ENCODE measurements at regions not wholly inside any gene's neighbourhood (a gene's known extent, or its start where the extent isn't known, plus 50 kb on each side); places are given as distances from the start of the nearest gene placed in this dataset.

DNA sequence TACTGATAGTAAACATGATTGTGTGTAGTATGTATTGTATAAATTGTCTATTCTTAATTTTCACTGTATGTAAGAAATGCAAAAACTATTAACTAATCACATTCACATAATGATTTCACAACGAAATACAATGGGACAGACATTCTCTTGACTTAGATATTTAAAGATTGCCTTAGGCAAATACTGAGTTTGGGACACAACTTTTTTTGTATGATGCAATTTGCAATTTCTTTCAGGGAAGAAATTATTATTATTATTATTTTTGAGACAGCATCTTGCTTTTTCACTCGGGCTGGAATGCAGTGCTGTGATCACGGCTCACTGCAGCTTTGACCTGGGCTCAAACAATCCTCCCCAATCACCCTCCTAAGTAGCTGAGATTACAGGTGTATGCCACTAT lies 173.2 kb upstream of the TRIM24 start:
- no peaks in the 10 kb centered on the region for H3K27me3 ChIP-seq (ENCODE audit: control insufficient read depth, insufficient read depth, low read length)
- no peak for FAIRE-seq
- DNase-seq (ENCODE audit: low read depth) = no peak
- H3K4me3 ChIP-seq (ENCODE audit: low read depth, low read length) = no peak overlapping the region
- no peaks in the 10 kb centered on the region for H3K36me3 ChIP-seq (ENCODE audit: control insufficient read depth, insufficient read depth, low read length)
- TF ChIP-seq, protein P1, sequence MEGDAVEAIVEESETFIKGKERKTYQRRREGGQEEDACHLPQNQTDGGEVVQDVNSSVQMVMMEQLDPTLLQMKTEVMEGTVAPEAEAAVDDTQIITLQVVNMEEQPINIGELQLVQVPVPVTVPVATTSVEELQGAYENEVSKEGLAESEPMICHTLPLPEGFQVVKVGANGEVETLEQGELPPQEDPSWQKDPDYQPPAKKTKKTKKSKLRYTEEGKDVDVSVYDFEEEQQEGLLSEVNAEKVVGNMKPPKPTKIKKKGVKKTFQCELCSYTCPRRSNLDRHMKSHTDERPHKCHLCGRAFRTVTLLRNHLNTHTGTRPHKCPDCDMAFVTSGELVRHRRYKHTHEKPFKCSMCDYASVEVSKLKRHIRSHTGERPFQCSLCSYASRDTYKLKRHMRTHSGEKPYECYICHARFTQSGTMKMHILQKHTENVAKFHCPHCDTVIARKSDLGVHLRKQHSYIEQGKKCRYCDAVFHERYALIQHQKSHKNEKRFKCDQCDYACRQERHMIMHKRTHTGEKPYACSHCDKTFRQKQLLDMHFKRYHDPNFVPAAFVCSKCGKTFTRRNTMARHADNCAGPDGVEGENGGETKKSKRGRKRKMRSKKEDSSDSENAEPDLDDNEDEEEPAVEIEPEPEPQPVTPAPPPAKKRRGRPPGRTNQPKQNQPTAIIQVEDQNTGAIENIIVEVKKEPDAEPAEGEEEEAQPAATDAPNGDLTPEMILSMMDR (IDR thresholded peaks at IDR 0.05; ENCODE audit: insufficient read depth, low read length, severe bottlenecking) = no peak

DNA sequence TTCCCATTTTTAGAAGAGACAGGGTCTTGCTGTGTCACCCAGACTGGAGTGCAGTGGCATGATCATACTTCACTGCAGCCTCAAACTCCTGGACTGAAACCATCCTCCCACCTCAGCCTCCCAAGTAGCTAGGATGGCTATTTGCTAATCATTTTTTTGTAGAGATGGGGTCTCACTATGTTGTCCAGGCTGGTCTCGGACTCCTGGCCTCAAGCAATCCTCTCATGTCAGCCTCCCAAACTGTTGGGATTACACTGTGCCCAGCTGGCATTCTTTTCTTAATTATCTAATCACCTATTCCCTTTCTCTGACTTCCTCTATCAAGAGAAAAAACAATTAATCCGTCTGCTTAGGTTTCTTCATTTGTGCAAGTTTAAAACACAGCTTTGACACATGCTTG lies 172.5 kb upstream of the TRIM24 start:
- no peaks in the 10 kb centered on the region for H3K36me3 ChIP-seq (ENCODE audit: control insufficient read depth, insufficient read depth, low read length)
- no peaks in the 10 kb centered on the region for H3K27me3 ChIP-seq (ENCODE audit: control insufficient read depth, insufficient read depth, low read length)
- no peak overlapping the region for H3K4me3 ChIP-seq (ENCODE audit: low read depth, low read length)
- FAIRE-seq = no peak
- DNase-seq (ENCODE audit: low read depth) = no peak
- TF ChIP-seq, protein P1 (IDR thresholded peaks at IDR 0.05; ENCODE audit: insufficient read depth, low read length, severe bottlenecking) = no peak

DNA sequence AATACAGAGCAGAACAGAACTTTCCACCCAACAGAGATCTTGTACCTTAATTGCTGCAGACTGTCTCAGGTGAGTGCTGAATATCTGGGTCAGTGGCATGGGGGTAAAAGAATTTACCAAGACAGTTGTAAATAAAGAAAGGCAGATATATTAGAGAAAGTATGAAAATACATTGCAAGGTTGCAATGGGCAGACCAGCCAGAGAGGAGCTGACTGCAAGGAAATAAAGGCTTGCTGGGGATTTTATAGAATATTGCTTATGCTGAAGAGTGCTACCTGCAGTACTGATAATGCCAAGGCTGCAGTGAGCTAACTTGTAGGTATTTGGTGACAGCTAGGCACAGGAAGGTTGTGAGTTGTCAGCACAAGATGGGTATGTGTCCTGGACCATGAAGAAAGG lies 171.0 kb upstream of the TRIM24 start:
- FAIRE-seq = no peak
- Histone ChIP-seq H3K4me3 (ENCODE audit: low read depth, low read length) (no peak overlapping the region), H3K27me3 (ENCODE audit: control insufficient read depth, insufficient read depth, low read length) (no peaks in the 10 kb centered on the region), H3K36me3 (ENCODE audit: control insufficient read depth, insufficient read depth, low read length) (no peaks in the 10 kb centered on the region)
- TF ChIP-seq, protein P1 (IDR thresholded peaks at IDR 0.05; ENCODE audit: insufficient read depth, low read length, severe bottlenecking) = no peak
- no peak for DNase-seq (ENCODE audit: low read depth)

- DNase-seq (ENCODE audit: low read depth) (no peak), FAIRE-seq (no peak)
- TF ChIP-seq, protein P1 (IDR thresholded peaks at IDR 0.05; ENCODE audit: insufficient read depth, low read length, severe bottlenecking) = no peak
- H3K36me3 ChIP-seq (ENCODE audit: control insufficient read depth, insufficient read depth, low read length) = no peaks in the 10 kb centered on the region
- H3K27me3 ChIP-seq (ENCODE audit: control insufficient read depth, insufficient read depth, low read length) = no peaks in the 10 kb centered on the region
- no peak overlapping the region for H3K4me3 ChIP-seq (ENCODE audit: low read depth, low read length)
These were observed 170.2 kb upstream of the TRIM24 start for GRCh38 chr7:138289864-138290263.

GRCh38 chr7:138292951-138293350 lies 167.1 kb upstream of the TRIM24 start:
- Histone ChIP-seq H3K36me3 (ENCODE audit: control insufficient read depth, insufficient read depth, low read length) (no peaks in the 10 kb centered on the region), H3K4me3 (ENCODE audit: low read depth, low read length) (no peak overlapping the region), H3K27me3 (ENCODE audit: control insufficient read depth, insufficient read depth, low read length) (no peaks in the 10 kb centered on the region)
- TF ChIP-seq, protein P1 (IDR thresholded peaks at IDR 0.05; ENCODE audit: insufficient read depth, low read length, severe bottlenecking) = no peak
- no peak for DNase-seq (ENCODE audit: low read depth)
- no peak for FAIRE-seq

DNA sequence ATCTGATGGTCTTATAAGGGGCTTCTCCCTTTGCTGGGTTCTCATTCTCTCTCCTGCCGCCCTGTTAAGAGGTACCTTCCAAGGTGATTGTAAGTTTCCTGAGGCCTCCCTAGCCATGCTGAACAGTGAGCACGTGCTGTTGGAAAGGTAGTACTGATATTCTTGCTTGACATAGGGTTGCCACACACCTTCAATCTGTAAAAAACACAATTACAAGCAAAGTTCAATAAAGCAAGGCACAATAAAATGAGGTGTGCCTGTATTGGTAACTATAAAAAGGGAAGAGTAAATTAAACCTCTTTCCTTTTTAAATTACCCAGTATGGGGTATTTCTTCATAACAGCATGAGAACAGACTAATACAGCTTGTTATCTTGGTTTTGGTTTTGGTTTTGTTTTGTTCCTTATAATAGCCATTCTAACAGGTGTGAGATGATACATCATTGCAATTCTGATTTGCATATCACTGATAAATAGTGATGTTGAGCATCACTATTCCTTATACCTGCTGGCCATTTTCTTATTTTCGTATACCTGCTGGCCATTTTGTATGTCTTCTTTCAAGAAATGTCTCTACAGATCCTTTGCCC lies 164.9 kb upstream of the TRIM24 start:
- DNase-seq (ENCODE audit: low read depth) (no peak), FAIRE-seq (no peak)
- TF ChIP-seq, protein P1 (IDR thresholded peaks at IDR 0.05; ENCODE audit: insufficient read depth, low read length, severe bottlenecking) = no peak
- Histone ChIP-seq H3K27me3 (ENCODE audit: control insufficient read depth, insufficient read depth, low read length) (no peaks in the 10 kb centered on the region), H3K4me3 (ENCODE audit: low read depth, low read length) (no peak overlapping the region), H3K36me3 (ENCODE audit: control insufficient read depth, insufficient read depth, low read length) (no peaks in the 10 kb centered on the region)
